ENCODE measurements at regions not wholly inside any gene's neighbourhood (a gene's known extent, or its start where the extent isn't known, plus 50 kb on each side); places are given as distances from the start of the nearest gene placed in this dataset.

GRCh38 chr2:898319-898718, 52.3 kb upstream of the SNTG2 start:
- peak; percentile 42 for DNase-seq (ENCODE audit: low read depth)

GRCh38 chr2:897091-897490, 53.6 kb upstream of the SNTG2 start:
- no peak for TF ChIP-seq MYC (IDR thresholded peaks at IDR 0.05; ENCODE audit: low read depth, low read length)
- no peak for TF ChIP-seq CTCF (IDR thresholded peaks at IDR 0.05; ENCODE audit: low read depth, low read length)
- TF ChIP-seq MAX (IDR thresholded peaks at IDR 0.05; ENCODE audit: low read depth, low read length): no peak
- TF ChIP-seq POLR2A (IDR thresholded peaks at IDR 0.05; ENCODE audit: extremely low read depth, insufficient read length): no peak
- DNase-seq (ENCODE audit: low read depth): no peak
- no peak overlapping the region for H3K4me3 ChIP-seq (ENCODE audit: low read depth, low read length)

More at GRCh38 chr2:898319-898718, 52.3 kb upstream of the SNTG2 start:
- no peak overlapping the region for H3K4me3 ChIP-seq (ENCODE audit: low read depth, low read length)
- TF ChIP-seq CTCF (IDR thresholded peaks at IDR 0.05; ENCODE audit: low read depth, low read length) (peak; percentile 26), MAX (IDR thresholded peaks at IDR 0.05; ENCODE audit: low read depth, low read length) (no peak), POLR2A (IDR thresholded peaks at IDR 0.05; ENCODE audit: extremely low read depth, insufficient read length) (no peak)

GRCh38 chr2:893311-893710, 57.3 kb upstream of the SNTG2 start:
- peak; percentile 78 for DNase-seq (ENCODE audit: low read depth)
- H3K4me3 ChIP-seq (ENCODE audit: low read depth, low read length): no peak overlapping the region
- TF ChIP-seq MAX (IDR thresholded peaks at IDR 0.05; ENCODE audit: low read depth, low read length): no peak

GRCh38 chr2:892892-893291, 57.8 kb upstream of the SNTG2 start:
- no peak for TF ChIP-seq MYC (IDR thresholded peaks at IDR 0.05; ENCODE audit: low read depth, low read length)
- TF ChIP-seq POLR2A (IDR thresholded peaks at IDR 0.05; ENCODE audit: extremely low read depth, insufficient read length): no peak
- no peak for TF ChIP-seq CTCF (IDR thresholded peaks at IDR 0.05; ENCODE audit: low read depth, low read length)
- no peak for TF ChIP-seq MAX (IDR thresholded peaks at IDR 0.05; ENCODE audit: low read depth, low read length)
- no peak for DNase-seq (ENCODE audit: low read depth)
- no peak overlapping the region for H3K4me3 ChIP-seq (ENCODE audit: low read depth, low read length)

GRCh38 chr2:892401-892800, 58.2 kb upstream of the SNTG2 start:
- DNase-seq (ENCODE audit: low read depth): no peak
- TF ChIP-seq MAX (IDR thresholded peaks at IDR 0.05; ENCODE audit: low read depth, low read length): no peak
- no peak for TF ChIP-seq POLR2A (IDR thresholded peaks at IDR 0.05; ENCODE audit: extremely low read depth, insufficient read length)
- no peak for TF ChIP-seq CTCF (IDR thresholded peaks at IDR 0.05; ENCODE audit: low read depth, low read length)
- no peak overlapping the region for H3K4me3 ChIP-seq (ENCODE audit: low read depth, low read length)

- TF ChIP-seq CTCF (IDR thresholded peaks at IDR 0.05; ENCODE audit: low read depth, low read length) (no peak), MAX (IDR thresholded peaks at IDR 0.05; ENCODE audit: low read depth, low read length) (no peak), POLR2A (IDR thresholded peaks at IDR 0.05; ENCODE audit: extremely low read depth, insufficient read length) (no peak), MYC (IDR thresholded peaks at IDR 0.05; ENCODE audit: low read depth, low read length) (no peak)
- no peak overlapping the region for H3K4me3 ChIP-seq (ENCODE audit: low read depth, low read length)
- DNase-seq (ENCODE audit: low read depth): no peak
These were observed 58.9 kb upstream of the SNTG2 start for GRCh38 chr2:891734-892133.

Data from NB4 (cell line).